DMS 273 (cell line): ENCODE measurements at regions not wholly inside any gene's neighbourhood (a gene's known extent, or its start where the extent isn't known, plus 50 kb on each side); places are given as distances from the start of the nearest gene placed in this dataset.
"Not testable (repeated sequence)": the region's sequence is repeated elsewhere in the genome, so short reads cannot be mapped to it uniquely, and the experiment has no call there.

Experiments used
- DNase-seq: peaks from one replicate; lab custom pipeline; 2025; ENCODE audit not compliant: unreplicated experiment; lab: John Stamatoyannopoulos, UW

DNA sequence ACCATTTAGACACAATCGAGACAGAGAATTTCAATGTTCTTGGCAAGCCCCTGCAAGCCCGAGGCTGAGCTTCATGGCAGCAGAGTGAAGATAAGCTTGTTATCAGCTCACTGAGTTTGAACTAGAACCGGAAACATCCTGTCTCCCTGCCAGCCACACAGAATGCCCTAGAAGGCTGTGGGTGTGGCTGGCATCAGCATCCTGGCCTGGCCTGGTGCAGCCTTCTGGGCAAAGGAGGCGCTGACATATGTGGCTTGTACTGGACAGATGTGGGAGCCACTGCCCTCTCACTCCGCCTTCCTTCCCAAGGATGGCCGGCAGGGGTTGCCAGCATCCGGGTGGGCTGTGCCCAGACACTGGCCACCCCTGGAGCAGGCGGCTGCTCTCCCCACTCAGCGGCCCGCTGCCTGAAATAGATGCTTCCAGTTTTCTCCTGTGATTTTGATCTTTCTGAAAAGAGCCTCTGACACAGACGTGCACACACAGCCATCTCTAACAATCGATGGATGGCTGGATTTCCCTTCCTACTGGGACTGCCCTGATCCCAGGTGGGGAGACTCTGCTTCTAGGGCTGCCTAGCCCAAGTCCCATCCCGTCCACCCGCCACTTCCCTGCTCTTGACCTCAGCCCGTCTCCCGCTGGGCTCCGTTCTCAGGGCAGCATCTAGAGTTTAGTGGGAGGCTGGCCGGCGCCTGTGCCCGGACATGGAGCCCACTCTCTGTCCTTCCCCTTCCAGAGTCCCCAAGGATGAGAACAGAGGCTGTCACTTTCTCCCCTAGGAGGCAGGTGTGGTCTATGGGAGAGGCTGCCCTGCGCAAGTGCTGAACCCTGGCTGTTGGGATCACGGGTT is 149.7 kb downstream of the CTTN start:
- DNase-seq, result peak; percentile 80

DNA sequence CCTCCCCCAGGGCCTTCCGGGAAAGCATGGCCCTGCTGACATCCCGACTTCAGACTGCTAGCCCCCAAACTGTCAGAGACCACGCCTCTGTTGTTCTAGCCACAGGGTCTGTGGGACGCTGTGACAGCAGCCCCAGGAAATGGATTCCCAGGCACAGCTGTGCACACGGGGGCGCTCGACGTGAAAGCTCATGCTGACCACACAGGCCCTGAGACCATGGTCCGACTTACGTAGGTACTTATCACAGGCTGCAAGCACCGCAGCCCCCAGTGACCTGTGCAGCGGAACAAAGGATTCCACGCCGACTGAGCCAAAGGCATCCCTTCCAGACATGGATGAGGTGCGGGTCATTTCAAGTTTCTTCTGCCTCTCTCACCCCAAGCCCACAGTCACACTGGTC is 150.6 kb downstream of the CTTN start:
- no peak for DNase-seq

DNA sequence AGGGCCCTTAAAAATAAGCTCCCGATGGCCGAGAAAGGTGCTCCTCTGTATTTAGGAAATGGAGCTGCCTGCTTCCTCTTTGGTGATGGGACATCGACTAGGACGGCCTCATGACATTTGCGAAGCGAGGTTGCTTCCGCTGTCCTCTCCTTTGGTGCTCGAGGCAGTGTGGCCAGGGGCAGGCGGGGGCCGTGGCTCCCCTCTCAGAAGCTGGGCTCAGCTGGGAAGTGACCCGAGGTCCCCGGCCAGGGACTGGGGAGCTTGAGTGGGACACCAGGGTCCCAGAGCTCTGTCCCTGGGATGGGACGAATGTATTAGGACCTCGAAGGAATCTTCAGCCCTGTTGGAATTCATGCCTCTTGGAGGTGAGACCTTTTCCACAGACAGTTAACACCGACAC is 151.1 kb downstream of the CTTN start:
- DNase-seq, result no peak

DNA sequence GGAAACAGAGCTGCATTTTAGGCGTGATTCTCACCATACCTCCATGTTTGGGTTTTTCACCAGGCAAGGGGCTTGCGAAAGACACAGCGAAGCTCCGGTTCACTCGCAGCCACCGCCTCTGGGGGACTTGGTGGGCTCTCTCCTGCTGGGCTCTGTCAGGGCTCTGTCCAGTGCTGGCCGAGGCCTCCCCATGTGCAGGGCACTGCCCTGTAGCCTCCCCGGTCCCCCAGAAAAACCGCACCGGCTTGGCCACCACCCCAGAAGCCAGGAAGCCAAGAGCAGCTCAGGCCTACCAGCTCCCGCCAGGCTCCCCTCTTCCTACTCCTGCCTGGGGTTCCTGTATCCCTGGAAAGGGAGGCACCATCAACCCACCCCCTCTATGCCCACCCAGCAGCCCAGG is 151.5 kb downstream of the CTTN start:
- no peak for DNase-seq

DNA sequence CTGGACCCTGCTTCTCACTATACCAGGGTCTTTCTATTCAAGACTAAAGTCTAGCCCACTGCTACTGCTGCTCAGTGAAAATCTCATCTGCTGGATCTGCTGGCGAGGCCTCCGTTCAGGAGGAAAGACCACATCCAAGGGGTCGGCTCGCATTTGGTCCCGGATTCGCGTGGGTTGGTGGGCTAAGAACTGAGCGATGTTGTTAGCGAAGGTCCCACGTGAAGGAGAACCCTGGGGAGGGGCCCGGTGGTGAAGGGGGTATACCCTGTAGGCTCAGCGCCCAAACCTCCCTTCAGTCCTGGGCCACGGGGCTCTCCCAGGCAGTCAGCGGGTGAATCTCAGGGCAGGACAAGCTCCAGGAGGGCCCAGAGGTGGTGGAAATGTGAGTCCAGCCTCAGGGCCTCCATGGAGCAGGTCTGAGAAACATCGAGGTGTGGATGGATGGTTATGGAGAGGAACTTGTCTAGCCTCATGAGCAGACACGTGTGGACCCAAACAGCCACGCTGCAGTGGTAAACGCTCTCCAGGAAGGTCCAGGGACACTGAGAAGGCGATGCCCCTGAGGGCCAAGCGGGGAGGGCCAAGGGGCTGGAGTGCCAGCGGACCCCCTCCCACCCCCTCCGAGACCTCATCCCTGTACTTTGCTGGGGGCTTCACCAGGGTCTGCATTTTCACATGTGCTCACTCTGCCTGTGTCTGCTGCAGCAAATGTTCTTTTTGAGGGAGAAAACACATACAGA is 152.3 kb downstream of the CTTN start:
- no peak for DNase-seq

DNA sequence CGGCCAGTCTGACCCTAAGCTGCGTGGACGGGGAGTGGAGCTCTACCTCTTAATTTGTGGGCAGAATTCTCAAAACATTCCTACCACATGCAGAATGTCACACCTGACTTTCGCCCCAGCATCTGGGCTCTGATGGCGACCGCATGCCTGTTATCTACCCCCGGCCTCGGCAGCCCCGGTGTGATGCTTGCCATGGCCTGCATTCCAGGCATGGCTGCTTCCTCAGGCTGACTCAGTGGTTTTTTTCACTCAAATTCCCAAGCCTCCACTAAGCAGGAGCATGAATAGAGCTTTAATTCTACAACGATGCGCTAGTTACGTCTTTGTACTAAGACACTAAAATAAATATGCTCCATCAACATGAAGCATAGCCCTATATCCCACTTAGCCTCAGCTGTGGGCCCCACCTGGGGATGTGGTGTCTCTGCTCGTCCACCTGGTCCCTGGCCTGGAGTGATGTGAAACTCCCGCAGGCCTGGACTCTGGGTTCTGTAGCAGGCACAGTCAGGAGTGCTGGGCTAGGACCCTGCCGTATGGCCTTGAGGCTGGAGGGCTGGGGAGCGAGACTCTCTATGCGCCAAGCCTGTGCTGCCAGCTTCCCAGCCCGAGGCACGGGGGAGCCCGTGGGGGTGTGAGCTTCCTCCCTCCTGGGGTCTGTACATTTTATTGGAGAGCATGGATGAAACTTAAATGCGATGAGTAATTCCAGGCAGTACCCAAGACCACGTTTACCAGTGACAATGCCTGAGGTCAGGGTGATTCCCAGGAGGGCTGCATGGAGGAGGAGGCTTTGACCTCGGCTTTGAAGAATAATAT is 153.2 kb downstream of the CTTN start:
- DNase-seq, result no peak

DNA sequence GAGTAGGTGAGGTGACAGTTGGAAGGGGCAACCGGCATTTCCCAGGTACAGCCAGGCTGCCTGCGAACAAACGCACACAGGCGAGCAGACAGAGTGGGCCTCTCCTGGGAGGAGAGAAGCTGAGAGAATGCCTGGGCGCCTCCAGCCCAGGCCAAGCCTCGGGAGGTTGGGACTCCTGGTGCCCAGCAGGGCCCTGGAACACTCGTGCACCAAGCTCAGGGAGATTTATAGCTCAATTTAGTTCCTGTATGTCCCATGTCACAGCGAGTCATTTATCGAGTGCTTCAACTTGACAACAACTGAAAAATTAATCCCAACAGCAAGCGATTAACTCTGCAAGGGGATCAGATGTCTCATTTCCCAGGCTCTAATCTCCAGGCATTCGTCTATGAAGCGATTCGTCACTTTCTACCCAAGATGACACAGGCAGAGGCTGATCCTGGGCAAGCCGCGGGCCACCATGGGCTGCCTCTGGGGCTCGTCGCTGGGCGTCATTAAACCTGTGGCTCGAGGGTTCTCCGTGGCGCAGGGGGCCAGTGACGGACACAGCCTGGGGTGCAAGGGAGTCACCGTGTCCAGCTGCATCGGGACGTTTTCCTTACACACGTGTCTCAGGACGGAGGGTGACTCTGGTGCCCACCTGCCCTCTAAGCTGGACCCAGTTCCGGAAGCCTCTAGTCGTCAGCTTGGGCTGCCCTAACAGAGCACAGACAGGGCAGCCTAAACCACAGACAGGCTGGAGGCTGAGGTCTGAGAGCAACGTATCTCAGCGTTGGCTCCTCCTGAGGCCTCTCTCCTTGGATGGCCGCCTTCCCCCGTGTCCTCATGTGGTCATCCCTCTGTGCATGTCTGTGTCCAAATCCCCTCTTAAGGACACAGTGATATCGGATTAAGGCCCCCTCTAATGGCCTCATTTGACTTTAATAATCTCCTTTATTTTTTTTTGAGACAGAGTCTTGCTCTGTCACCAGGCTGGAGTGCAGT is 154.1 kb downstream of the CTTN start:
- DNase-seq, result no peak

DNA sequence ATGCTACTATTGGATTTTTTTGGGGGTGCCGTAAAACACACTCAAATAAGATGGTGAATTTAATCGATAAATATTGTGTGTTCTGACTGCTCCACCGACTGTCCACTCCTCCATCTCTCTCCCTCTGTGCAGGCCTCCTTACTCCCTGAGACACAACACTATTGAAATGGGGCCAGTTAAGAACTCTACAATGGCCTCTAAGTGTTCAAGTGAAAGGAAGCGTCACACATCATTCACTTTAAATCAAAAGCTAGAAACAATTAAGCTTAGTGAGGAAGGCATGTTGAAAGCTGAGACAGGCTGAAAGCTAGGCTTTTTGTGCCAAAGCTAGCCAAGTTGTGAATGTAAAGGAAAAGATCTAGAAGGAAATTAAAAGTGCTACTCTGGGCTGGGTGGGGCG is 156.7 kb downstream of the CTTN start:
- no peak for DNase-seq

DNA sequence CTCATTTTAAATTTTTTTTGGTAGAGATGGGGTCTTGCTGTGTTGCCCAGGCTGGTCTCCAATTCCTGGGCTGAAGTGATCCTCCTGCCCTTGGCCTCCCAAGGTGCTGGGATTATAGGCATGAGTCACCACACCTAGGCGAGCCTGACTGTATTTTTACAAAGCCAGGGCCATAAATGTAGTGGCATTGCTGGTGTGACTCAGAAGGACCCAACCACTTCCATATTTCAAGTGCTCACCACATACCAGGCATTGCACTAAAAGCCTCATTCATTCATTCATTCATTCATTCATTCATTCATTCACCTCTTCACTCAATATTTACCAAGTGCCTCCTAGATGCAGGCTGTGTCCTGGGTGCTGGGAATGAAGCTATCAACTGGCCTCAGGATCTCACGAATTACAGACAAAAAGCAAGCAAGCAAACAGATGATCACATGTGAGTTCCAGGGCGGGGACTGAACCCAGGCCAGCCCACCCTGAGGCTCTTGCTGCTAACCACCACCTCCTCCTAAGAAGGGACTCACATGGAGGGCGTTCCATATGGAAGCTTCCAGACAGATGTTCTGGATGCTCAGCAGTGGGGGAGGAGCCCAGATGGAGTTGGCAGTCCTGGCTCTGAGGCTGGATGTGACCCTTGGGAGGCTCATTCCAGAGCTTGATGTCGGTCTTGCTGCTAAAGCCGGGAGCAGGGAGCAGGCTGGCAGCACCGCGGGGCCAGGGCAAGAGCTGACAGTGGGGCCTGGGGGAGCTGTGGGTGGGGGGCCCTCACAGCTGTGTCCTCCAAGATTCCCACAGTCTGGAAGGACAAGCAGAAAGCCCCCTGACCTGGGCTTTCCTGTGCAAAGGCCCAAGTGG is 158.8 kb downstream of the CTTN start:
- DNase-seq, result peak; percentile 24

DNA sequence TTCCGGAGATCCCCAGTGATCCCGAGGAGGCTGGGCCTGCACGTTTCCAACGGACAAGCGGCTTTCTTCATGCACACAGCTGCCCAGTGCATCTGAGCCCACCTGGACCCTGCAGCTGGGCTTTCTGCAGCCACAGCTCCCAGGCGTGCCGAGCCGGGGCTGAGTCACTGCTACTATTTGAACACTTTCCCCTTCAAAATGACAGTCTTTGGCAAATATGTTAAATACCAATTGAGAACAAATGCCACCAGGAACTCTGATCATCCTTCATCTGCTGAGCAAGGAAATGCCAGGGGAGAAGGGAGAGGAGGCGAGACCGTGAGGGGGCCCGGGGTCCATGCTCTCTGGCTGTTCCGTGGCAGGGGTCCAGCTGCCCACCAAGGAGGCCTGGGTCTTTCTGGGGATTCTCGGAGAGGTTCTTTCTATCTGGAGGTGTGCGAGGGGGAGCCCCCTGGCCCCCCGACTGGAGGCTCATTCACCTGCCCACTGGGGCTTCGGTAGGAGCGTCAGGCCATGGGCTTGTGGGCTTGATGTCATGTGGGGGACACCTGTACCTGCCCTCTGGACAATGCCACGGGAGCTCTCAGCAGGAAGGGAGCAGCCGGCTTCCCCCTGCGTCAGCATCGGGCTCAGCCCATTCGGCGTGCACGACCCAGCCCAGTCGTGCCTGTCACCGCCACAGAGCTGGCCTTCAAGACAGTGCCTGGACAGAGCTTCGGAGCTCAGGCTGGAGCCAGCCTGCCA is 159.6 kb downstream of the CTTN start:
- no peak for DNase-seq

DNA sequence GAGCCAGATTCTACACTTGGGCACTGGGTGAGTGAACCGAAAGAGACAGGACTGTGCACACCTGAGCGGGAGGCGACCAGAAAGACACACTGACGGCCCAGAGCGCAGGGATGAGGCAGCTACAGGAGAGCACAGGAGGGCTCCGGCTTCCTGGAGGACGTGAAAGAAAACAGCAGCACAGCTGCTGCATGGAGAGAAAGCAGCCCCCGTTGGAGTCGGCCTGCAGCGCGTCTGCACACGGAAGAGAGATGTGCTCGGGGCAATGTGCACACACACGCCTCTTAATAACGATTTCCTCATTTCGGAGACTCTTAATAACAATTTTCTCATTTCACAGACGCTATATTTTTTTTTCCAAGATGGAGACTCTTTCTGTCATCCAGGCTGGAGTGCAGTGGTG is 160.4 kb downstream of the CTTN start:
- no peak for DNase-seq

DNA sequence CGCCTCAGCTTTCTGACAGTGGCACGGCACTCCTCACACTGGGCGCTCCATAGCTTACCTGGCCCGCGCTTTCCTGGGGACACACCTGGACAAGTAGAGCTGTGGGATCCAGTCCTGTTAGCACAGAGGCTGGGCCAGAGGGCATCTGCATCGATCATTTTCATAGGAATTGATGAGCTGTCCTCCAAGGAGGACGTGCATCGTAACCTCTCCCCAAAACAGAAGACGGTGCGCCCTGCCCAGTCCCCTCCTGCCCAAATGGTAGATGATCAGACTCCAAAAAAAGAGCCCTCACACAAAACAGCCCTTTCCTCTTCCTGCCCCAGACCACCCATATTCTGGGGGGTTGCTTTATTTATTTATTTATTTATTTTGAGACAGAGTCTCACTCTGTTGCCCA is 161.2 kb downstream of the CTTN start:
- DNase-seq, result no peak

DNA sequence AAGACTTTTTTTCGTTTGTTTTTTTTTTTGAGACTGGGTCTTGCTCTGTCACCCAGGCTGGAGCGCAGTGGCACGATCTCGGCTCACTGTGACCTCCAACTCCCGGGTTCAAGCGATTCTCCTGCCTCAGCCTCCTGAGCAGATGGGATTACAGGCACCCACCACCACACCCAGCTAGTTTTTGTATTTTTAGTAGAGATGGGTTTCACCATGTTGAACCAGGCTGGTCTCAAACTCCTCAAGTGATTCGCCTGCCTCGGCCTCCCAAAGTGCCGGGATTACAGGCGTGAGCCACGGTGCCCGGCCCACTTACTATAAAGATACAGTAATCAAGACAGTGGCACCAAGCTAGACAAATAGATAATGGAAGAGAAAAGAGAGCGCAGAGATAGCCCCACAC is 162.3 kb downstream of the CTTN start:
- not testable (repeated sequence) for DNase-seq

DNA sequence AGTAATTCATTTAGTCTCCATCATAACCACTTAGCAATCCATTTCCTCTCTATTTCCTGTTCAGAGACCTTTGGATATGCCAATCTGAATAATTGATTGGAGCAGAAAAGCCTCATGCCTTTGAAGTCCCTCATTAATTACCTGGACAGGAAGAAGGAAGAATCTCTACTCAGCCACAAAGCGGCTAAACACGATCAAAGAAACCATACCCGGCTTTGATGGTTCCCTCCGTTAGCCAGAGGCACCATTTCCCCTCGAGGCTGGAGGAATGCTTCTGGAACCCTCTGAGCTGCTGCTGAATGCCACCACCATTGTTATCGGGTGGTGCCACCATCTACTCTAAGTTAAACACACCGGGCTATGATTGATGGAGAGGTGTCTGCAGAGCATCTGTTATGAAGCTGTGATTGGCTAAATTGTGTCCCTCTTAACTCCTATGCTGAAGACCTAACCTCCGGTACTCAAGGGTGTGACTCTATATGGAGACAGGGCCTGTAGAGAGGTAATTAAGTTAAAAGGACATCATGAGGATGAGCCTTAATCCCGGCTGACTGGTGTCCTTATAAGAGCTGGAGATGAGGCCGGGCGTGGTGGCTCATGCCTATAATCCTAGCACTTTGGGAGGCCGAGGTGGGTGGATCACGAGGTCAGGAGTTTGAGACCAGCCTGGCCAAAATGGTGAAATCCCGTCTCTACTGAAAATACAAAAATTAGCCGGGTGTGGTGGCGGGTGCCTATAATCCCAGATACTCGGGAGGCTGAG is 168.6 kb downstream of the CTTN start:
- DNase-seq, result no peak

DNA sequence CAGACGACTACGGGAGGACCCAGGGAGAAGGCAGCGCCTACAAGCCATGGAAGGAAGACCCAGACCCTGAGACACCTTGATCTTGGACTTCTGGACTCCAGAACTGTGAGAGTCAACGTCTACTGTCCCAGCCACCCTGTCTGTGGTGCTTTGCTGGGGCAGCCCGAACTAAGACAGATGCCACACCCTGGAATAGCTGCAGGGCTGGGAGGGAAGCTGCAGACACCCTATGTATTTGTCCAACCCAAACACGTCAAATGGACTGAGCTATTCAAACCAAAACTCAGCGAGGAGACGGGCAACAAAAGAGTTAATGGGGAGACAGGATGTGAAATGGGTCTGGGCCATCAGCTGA is 169.3 kb downstream of the CTTN start:
- DNase-seq, result no peak

DNA sequence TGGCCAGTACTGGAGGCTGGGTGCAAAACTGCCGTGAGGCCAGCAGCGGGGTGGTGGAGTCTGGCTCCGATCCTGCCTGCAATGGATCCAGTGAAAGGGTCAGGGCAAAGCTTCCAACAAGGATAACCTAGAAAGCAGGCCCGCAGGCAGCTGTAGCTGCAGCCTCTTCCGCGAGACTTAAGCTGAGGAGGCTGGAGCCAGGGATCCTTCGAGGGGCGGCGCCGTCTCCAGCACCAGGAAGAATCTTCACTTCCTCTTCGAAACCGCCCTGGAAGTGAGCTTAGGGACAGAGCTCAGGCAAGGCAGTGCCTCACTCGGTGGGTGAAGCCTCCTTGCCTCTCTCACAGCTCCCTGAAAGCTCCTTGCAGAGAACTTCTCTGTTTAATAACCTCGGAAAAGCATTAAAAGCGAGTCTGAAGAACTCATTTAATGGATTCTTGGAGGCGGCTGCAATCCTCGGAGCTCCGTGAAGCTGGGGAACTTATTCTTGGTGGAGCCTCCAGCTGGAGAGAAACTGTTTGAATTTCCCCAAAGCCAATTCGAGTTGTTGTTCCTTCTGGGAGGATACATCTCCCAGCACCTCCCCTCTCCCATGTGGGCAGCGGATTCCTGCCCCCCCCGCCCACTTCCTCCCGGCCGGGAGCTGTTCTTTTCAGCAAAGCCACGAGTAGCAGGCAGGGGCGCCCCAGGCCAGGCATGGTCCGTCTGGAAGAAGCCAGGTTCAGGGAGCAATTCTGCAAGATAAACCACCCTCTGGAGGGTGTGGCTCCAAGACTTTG is 169.9 kb downstream of the CTTN start:
- no peak for DNase-seq

DNA sequence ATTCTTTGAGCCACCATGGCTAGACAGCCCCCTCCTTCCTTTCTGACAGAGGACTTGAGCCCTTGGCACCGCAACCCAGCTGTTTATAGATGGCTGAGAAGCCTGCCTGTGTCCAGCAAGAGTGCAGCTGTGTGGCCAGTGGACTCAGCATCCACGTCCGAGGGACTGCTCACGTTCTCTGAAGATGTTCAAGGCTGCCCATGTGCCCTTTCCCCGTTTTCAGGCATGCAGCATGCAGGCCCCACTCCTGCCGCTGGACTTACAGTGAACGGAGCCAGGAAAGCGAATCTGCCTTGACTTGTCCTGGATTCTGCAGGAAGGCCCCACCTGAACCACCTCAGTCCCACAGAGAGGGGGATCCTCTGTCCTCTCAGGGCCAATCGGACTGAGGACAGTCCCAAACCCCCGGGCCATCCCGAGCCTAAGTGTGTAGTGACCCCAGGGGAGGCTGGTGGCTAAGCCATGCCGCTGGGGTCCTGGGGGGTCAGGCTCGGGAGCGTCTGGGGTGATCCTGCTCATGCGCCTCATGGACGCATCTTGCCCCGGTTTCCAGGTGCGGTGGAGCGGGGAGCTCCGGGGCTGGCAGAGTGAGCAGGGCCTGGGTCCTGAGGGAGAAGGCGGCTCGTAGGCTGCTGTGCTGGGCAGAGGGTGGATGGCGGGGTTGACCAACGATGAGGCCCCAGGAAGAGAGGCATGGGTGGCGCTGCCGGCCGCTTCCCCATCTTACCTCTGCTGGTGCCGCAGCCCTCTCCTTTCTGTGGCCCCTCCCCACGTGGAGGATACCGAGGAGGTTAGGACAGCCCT is 170.7 kb downstream of the CTTN start:
- no peak for DNase-seq
